ENCODE measurements at regions not wholly inside any gene's neighbourhood (a gene's known extent, or its start where the extent isn't known, plus 50 kb on each side); places are given as distances from the start of the nearest gene placed in this dataset.

GRCh38 chr18:68288408-68288807, 426.5 kb downstream of the TMX3 start:
- DNase-seq (ENCODE audit: missing footprints) (no peak), ATAC-seq (no peak)
- intact Hi-C loops (cut with DNase I), result no loop called here

- no peak for ATAC-seq
- DNase-seq (ENCODE audit: missing footprints), result no peak
- intact Hi-C loops (cut with DNase I), result no loop called here
These were observed 430.6 kb downstream of the TMX3 start for GRCh38 chr18:68284236-68284780.

GRCh38 chr18:68283834-68284233, 431.1 kb downstream of the TMX3 start:
- DNase-seq (ENCODE audit: missing footprints) (no peak), ATAC-seq (no peak)
- intact Hi-C loops (cut with DNase I), result no loop called here

- intact Hi-C loops (cut with DNase I), result no loop called here
- no peak for DNase-seq (ENCODE audit: missing footprints)
These were observed 432.7 kb downstream of the TMX3 start for GRCh38 chr18:68282232-68282631.

GRCh38 chr18:68275616-68276015, 439.3 kb downstream of the TMX3 start:
- DNase-seq (ENCODE audit: missing footprints) (no peak), ATAC-seq (no peak)
- intact Hi-C loops (cut with DNase I), result no loop called here

More at GRCh38 chr18:68282232-68282631, 432.7 kb downstream of the TMX3 start:
- no peak for ATAC-seq

DNA sequence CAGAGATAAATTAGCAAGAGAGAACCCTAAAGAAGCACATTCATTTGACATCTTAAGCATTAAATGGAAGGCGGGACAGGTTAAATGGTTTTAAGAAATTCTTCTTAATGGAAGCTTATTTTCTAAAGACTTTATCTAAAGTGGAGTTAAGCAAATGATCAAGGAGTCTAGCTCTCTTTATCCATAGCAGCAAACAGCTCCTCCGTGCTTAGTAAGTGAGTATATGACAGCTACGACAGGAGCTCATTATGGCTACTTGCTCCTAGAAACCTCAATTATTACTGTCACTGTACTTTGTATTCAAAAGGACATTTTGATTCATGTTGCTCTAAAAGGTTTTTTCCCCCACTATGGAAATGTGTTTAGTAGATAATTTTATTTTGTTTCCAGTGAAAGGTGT, 444.9 kb downstream of the TMX3 start:
- ATAC-seq (no peak), DNase-seq (ENCODE audit: missing footprints) (no peak)
- intact Hi-C loops (cut with DNase I), result no loop called here

- intact Hi-C loops (cut with DNase I), result no loop called here
- no peak for ATAC-seq
These were observed 447.3 kb downstream of the TMX3 start for GRCh38 chr18:68267583-68267982.

GRCh38 chr18:68263481-68263880, 451.4 kb downstream of the TMX3 start:
- no peak for ATAC-seq
- intact Hi-C loops (cut with DNase I), result no loop called here

More at GRCh38 chr18:68267583-68267982, 447.3 kb downstream of the TMX3 start:
- no peak for DNase-seq (ENCODE audit: missing footprints)

DNA sequence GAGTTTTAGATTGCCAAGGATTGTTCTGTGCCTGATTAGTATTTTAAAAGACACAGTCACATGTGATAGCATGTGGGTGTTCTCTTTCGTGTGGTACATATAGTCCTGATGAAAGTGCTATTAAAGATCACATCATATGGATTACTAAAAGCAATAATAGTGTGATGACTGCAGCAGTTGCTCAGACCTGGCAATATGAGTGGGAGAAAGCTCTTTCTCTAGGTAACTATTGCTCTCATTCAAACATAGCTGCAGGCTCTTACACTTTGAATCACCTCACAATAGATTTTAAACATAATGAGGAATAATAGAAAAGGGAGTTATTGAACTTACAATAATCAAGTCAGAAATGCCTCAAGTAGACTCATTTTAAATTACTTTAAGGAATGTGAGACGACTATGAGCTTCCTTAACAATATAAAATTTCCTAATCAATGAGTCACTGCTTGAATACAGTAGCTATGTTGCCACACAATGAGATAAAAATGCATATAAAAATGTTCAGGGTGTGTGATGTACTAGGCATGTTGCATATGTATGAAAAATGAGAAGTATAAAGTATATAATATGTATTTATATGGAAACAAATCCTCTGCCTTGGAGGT, 452.1 kb downstream of the TMX3 start:
- DNase-seq (ENCODE audit: missing footprints) (no peak), ATAC-seq (no peak)
- intact Hi-C loops (cut with DNase I), result no loop called here

More at GRCh38 chr18:68263481-68263880, 451.4 kb downstream of the TMX3 start:
- DNase-seq (ENCODE audit: missing footprints), result no peak

DNA sequence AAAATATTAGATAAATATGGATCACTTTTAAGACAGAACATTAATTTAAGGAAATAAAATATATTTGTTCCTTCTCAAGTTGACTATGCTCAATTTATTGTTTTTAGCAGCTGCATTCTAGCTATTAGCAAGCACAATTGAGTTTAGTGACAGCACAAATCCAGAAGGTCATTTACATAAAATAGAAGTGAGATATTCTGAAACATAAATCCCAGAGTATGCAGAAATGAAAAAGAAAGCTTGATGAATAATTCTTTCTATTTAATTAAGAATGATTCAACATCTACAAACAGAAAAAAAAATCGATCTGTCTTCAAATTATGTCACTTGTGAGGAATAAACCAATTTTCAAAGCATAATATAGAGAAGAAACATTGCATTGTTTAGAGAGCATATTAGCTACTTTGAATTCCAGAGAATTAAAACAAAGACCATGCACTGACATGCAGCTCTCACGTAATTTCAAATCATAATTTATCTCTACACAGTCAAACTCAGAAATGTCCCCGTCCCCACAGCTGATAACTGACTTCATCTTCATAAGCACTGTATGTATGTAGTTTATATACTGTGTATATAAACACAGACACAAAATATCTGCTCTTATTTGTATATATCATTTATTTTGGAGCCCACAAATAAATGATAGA, 458.4 kb downstream of the TMX3 start:
- intact Hi-C loops (cut with DNase I), result no loop called here
- DNase-seq (ENCODE audit: missing footprints) (no peak), ATAC-seq (no peak)

- intact Hi-C loops (cut with DNase I), result no loop called here
- DNase-seq (ENCODE audit: missing footprints) (no peak), ATAC-seq (no peak)
These were observed 470.1 kb downstream of the TMX3 start for GRCh38 chr18:68244786-68245185.

GRCh38 chr18:68241881-68242280, 473.0 kb downstream of the TMX3 start:
- intact Hi-C loops (cut with DNase I), result no loop called here

GRCh38 chr18:68234676-68235075, 480.2 kb downstream of the TMX3 start:
- intact Hi-C loops (cut with DNase I), result no loop called here
- ATAC-seq (no peak), DNase-seq (ENCODE audit: missing footprints) (no peak)

More at GRCh38 chr18:68241881-68242280, 473.0 kb downstream of the TMX3 start:
- DNase-seq (ENCODE audit: missing footprints) (no peak), ATAC-seq (no peak)

DNA sequence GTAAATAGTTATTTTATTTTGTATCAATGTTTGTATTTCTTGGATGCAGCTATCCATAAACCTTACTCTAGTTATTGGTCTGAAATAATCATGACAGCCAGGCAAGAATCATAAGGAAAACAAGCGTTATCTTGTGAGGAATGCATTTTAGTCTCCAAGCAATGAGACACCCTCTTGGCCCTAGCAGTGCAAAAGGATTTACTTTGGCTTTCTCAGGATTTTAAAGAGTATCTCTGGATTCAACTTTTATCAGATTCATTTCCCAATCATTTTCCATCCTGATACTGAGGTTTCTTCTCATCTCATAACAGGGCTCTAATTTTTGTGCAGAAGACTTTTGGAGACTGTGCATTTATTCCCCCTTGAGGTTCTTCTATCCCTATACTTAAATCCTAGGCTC, 480.8 kb downstream of the TMX3 start:
- no peak for DNase-seq (ENCODE audit: missing footprints)
- no peak for ATAC-seq
- intact Hi-C loops (cut with DNase I), result no loop called here

DNA sequence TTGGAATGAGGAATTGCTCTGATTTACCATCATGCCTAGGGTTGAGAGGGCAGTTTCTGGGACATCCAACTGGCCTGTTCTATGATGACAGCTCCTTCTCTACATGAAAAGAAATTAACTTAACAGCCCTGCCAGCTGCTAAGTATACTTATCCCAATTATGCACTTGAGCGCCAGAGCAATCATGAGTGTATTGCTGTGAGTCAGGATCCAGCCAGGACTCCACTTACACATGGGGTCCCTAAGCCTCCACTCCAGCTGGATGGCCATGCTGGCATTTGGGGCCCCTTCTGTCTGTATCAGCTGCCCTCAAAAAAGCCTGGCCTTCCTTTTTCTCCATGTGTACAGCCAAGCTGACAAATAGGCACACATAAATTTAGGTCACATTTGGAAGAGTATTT, 481.9 kb downstream of the TMX3 start:
- no peak for ATAC-seq
- intact Hi-C loops (cut with DNase I), result no loop called here
- DNase-seq (ENCODE audit: missing footprints), result no peak

GRCh38 chr18:68229351-68229750, 485.6 kb downstream of the TMX3 start:
- no peak for DNase-seq (ENCODE audit: missing footprints)
- no peak for ATAC-seq
- intact Hi-C loops (cut with DNase I), result no loop called here

GRCh38 chr18:68221111-68221724, 493.7 kb downstream of the TMX3 start:
- ATAC-seq (no peak), DNase-seq (ENCODE audit: missing footprints) (no peak)
- intact Hi-C loops (cut with DNase I), result no loop called here

- intact Hi-C loops (cut with DNase I), result no loop called here
- ATAC-seq (no peak), DNase-seq (ENCODE audit: missing footprints) (no peak)
These were observed 494.4 kb downstream of the TMX3 start for GRCh38 chr18:68220458-68220857.

GRCh38 chr18:68219872-68220271, 495.0 kb downstream of the TMX3 start:
- no peak for ATAC-seq
- intact Hi-C loops (cut with DNase I), result no loop called here
- DNase-seq (ENCODE audit: missing footprints), result no peak

DNA sequence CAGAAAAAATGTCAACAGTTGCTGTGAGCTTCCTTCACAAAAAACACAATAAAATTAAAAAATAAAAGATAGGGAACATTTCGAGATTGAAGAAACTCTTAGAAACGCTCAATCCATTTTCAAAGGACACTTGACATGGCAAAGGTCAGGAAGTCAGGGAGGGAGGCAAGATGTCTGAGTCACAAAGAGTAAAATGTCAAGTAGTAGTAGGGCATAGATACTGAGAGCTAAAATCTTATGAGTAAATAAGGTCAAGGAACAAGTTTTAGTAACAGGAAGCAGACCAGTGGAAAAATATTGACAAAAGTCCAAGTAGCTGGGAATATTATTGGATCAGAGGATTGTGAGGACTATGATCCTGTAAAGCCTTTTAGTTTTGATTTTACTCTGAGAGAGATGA, 495.6 kb downstream of the TMX3 start:
- ATAC-seq (no peak), DNase-seq (ENCODE audit: missing footprints) (no peak)
- intact Hi-C loops (cut with DNase I), result no loop called here
